ENCODE measurements at regions not wholly inside any gene's neighbourhood (a gene's known extent, or its start where the extent isn't known, plus 50 kb on each side); places are given as distances from the start of the nearest gene placed in this dataset.
A peak's percentile ranks its signal among the peaks of the same experiment; 100 is the strongest.

GRCh38 chr12:15033029-15033428 is 60.2 kb downstream of the PDE6H start:
- no peak for DNase-seq

GRCh38 chr12:15033641-15034040 is 60.8 kb downstream of the PDE6H start:
- DNase-seq = no peak

- DNase-seq = no peak
Observed at GRCh38 chr12:15035185-15035584, 62.3 kb downstream of the PDE6H start.

GRCh38 chr12:15037091-15037687 is 64.3 kb downstream of the PDE6H start:
- no peak for DNase-seq

- no peak for DNase-seq
Observed at GRCh38 chr12:15038137-15038536, 65.3 kb downstream of the PDE6H start.

GRCh38 chr12:15044471-15044870 is 71.6 kb downstream of the PDE6H start:
- DNase-seq = no peak

- no peak for DNase-seq
Observed at GRCh38 chr12:15045451-15045850, 72.6 kb downstream of the PDE6H start.

GRCh38 chr12:15047611-15048010 is 74.8 kb downstream of the PDE6H start:
- DNase-seq = no peak

- no peak for DNase-seq
Observed at GRCh38 chr12:15049461-15050153, 76.8 kb downstream of the PDE6H start.

GRCh38 chr12:15050659-15051058 is 77.8 kb downstream of the PDE6H start:
- peak in 1 of 6 experiments; percentile 35 for DNase-seq

GRCh38 chr12:15052691-15053090 is 79.8 kb downstream of the PDE6H start:
- DNase-seq = no peak

GRCh38 chr12:15056218-15056617 is 83.4 kb downstream of the PDE6H start:
- no peak for DNase-seq
